GM12891 (cell line): ENCODE measurements at regions not wholly inside any gene's neighbourhood (a gene's known extent, or its start where the extent isn't known, plus 50 kb on each side); places are given as distances from the start of the nearest gene placed in this dataset.

ENCODE experiments used
- PAX5 ChIP-seq: IDR thresholded peaks from 2 replicates; pipeline ENCODE4 v1.6.1; 2011; ENCODE audit warnings: low read length, moderate library complexity, mild to moderate bottlenecking; ENCODE audit not compliant: insufficient read depth, severe bottlenecking
- POLR2A ChIP-seq: IDR thresholded peaks from 2 replicates; pipeline ENCODE4 v1.6.1; 2011; ENCODE audit warnings: low read depth, low read length, control low read depth
- POLR2AphosphoS5 ChIP-seq: IDR thresholded peaks from 2 replicates; pipeline ENCODE4 v1.6.1; 2011; ENCODE audit warnings: low read depth, low read length, control low read depth
- POU2F2 ChIP-seq: IDR thresholded peaks from 2 replicates; pipeline ENCODE4 v1.6.1; 2011; ENCODE audit warnings: low read depth, mild to moderate bottlenecking, control low read depth, low read length, moderate library complexity
- SPI1 ChIP-seq: IDR thresholded peaks from 2 replicates; pipeline ENCODE4 v1.6.1; 2011; ENCODE audit warnings: low read depth, low read length, control low read depth
- TAF1 ChIP-seq: IDR thresholded peaks from 2 replicates; pipeline ENCODE4 v1.6.1; 2011; ENCODE audit warnings: low read depth, low read length, control low read depth

DNA sequence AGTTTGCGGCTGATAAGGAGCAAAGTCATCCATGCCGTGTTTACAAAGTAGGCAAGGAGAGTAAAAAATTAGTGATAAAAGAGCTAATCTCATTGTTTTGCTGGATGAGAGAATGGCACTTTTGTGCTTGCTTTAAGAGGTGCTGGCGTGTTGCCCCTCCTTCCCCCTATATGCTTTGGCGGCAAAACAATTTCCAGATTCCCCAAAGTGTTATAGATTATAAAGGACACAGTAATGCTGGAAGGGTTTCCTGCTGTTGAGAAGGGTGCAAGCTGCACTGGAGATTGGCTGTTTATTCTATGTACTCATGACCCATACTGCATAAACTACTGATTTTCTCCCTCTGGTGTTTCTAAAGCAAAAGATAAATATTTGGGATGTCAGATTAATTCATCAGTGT is 338.9 kb upstream of the MAP3K7 start:
- TF ChIP-seq POLR2A (no peak), POLR2AphosphoS5 (no peak), TAF1 (no peak), POU2F2 (no peak), SPI1 (no peak), PAX5 (no peak)
